ENCODE measurements at regions not wholly inside any gene's neighbourhood (a gene's known extent, or its start where the extent isn't known, plus 50 kb on each side); places are given as distances from the start of the nearest gene placed in this dataset.

DNA sequence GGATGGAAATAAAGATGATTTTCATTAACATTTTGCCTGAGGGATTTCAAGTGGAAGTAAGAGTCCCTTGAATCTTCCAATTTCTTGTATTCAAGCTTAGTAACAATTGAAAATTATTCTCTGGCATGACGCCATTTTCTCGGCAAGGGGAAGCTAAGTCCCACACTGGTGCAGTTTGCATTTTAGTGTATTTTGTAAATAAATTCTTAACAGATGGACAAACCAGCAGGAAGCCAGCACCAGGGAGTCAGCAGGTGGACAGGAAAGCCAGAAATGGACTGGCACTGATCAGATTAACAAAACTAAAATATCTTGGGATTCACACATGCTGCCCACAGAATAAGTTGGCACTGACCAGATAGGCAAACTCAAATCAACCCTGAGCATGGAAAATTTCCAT, 311.3 kb downstream of the LRRIQ3 start:
- TF ChIP-seq SNAI2 (CRISPR knock-in tag; IDR thresholded peaks at IDR 0.05), result no peak
- no peak for TF ChIP-seq ZFP30 (CRISPR knock-in tag; IDR thresholded peaks at IDR 0.05)
- TF ChIP-seq, protein P1, sequence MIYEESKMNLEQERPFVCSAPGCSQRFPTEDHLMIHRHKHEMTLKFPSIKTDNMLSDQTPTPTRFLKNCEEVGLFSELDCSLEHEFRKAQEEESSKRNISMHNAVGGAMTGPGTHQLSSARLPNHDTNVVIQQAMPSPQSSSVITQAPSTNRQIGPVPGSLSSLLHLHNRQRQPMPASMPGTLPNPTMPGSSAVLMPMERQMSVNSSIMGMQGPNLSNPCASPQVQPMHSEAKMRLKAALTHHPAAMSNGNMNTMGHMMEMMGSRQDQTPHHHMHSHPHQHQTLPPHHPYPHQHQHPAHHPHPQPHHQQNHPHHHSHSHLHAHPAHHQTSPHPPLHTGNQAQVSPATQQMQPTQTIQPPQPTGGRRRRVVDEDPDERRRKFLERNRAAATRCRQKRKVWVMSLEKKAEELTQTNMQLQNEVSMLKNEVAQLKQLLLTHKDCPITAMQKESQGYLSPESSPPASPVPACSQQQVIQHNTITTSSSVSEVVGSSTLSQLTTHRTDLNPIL (CRISPR knock-in tag; IDR thresholded peaks at IDR 0.05; ENCODE audit: low read depth), result no peak
- ATAC-seq, result no peak

- TF ChIP-seq ESRRG (CRISPR knock-in tag; IDR thresholded peaks at IDR 0.05), result no peak
- TF ChIP-seq ZNF8 (CRISPR knock-in tag; IDR thresholded peaks at IDR 0.05), result no peak
- no peak for TF ChIP-seq ZNF70 (CRISPR knock-in tag; IDR thresholded peaks at IDR 0.05)
- no peak for TF ChIP-seq TOX (CRISPR knock-in tag; IDR thresholded peaks at IDR 0.05; ENCODE audit: borderline replicate concordance)
- no peak for TF ChIP-seq ISL1 (CRISPR knock-in tag; IDR thresholded peaks at IDR 0.05)
- TF ChIP-seq BACH2 (CRISPR knock-in tag; IDR thresholded peaks at IDR 0.05; ENCODE audit: borderline replicate concordance), result no peak
- TF ChIP-seq TCF4 (CRISPR knock-in tag; IDR thresholded peaks at IDR 0.05; ENCODE audit: borderline replicate concordance), result no peak
- TF ChIP-seq, protein P2, sequence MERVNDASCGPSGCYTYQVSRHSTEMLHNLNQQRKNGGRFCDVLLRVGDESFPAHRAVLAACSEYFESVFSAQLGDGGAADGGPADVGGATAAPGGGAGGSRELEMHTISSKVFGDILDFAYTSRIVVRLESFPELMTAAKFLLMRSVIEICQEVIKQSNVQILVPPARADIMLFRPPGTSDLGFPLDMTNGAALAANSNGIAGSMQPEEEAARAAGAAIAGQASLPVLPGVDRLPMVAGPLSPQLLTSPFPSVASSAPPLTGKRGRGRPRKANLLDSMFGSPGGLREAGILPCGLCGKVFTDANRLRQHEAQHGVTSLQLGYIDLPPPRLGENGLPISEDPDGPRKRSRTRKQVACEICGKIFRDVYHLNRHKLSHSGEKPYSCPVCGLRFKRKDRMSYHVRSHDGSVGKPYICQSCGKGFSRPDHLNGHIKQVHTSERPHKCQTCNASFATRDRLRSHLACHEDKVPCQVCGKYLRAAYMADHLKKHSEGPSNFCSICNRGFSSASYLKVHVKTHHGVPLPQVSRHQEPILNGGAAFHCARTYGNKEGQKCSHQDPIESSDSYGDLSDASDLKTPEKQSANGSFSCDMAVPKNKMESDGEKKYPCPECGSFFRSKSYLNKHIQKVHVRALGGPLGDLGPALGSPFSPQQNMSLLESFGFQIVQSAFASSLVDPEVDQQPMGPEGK (CRISPR knock-in tag; IDR thresholded peaks at IDR 0.05; ENCODE audit: borderline replicate concordance), result no peak
- no peak for TF ChIP-seq PPARA (CRISPR knock-in tag; IDR thresholded peaks at IDR 0.05; ENCODE audit: borderline replicate concordance)
- TF ChIP-seq SNAI2 (CRISPR knock-in tag; IDR thresholded peaks at IDR 0.05), result no peak
- no peak for TF ChIP-seq OSR1 (CRISPR knock-in tag; IDR thresholded peaks at IDR 0.05)
- TF ChIP-seq CSDC2 (CRISPR knock-in tag; IDR thresholded peaks at IDR 0.05), result no peak
- ATAC-seq, result no peak
Observed at GRCh38 chr1:73874806-73875205, 323.2 kb downstream of the LRRIQ3 start.

GRCh38 chr1:73868810-73869336, 329.1 kb downstream of the LRRIQ3 start:
- no peak for TF ChIP-seq SNAI2 (CRISPR knock-in tag; IDR thresholded peaks at IDR 0.05)
- no peak for TF ChIP-seq ESRRG (CRISPR knock-in tag; IDR thresholded peaks at IDR 0.05)
- no peak for TF ChIP-seq RARB (CRISPR knock-in tag; IDR thresholded peaks at IDR 0.05)
- no peak for TF ChIP-seq ZNF565 (CRISPR knock-in tag; conservative IDR thresholded peaks at IDR 0.05; ENCODE audit: low read depth)
- TF ChIP-seq PPARA (CRISPR knock-in tag; IDR thresholded peaks at IDR 0.05; ENCODE audit: borderline replicate concordance), result no peak
- no peak for TF ChIP-seq OSR1 (CRISPR knock-in tag; IDR thresholded peaks at IDR 0.05)
- no peak for TF ChIP-seq ZFP30 (CRISPR knock-in tag; IDR thresholded peaks at IDR 0.05)
- ATAC-seq, result no peak

- TF ChIP-seq TOX (CRISPR knock-in tag; IDR thresholded peaks at IDR 0.05; ENCODE audit: borderline replicate concordance), result no peak
- TF ChIP-seq, protein P3, sequence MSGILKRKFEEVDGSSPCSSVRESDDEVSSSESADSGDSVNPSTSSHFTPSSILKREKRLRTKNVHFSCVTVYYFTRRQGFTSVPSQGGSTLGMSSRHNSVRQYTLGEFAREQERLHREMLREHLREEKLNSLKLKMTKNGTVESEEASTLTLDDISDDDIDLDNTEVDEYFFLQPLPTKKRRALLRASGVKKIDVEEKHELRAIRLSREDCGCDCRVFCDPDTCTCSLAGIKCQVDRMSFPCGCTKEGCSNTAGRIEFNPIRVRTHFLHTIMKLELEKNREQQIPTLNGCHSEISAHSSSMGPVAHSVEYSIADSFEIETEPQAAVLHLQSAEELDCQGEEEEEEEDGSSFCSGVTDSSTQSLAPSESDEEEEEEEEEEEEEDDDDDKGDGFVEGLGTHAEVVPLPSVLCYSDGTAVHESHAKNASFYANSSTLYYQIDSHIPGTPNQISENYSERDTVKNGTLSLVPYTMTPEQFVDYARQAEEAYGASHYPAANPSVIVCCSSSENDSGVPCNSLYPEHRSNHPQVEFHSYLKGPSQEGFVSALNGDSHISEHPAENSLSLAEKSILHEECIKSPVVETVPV (CRISPR knock-in tag; IDR thresholded peaks at IDR 0.05), result no peak
- no peak for TF ChIP-seq ZNF8 (CRISPR knock-in tag; IDR thresholded peaks at IDR 0.05)
- no peak for TF ChIP-seq PPARA (CRISPR knock-in tag; IDR thresholded peaks at IDR 0.05; ENCODE audit: borderline replicate concordance)
- TF ChIP-seq ZFP3 (CRISPR knock-in tag; IDR thresholded peaks at IDR 0.05), result no peak
- no peak for TF ChIP-seq BACH2 (CRISPR knock-in tag; IDR thresholded peaks at IDR 0.05; ENCODE audit: borderline replicate concordance)
- no peak for TF ChIP-seq ZFP30 (CRISPR knock-in tag; IDR thresholded peaks at IDR 0.05)
- TF ChIP-seq GLIS3 (CRISPR knock-in tag; IDR thresholded peaks at IDR 0.05), result no peak
- no peak for TF ChIP-seq ISL1 (CRISPR knock-in tag; IDR thresholded peaks at IDR 0.05)
- no peak for TF ChIP-seq ESRRG (CRISPR knock-in tag; IDR thresholded peaks at IDR 0.05)
- no peak for ATAC-seq
Observed at GRCh38 chr1:73862355-73862754, 335.6 kb downstream of the LRRIQ3 start.

DNA sequence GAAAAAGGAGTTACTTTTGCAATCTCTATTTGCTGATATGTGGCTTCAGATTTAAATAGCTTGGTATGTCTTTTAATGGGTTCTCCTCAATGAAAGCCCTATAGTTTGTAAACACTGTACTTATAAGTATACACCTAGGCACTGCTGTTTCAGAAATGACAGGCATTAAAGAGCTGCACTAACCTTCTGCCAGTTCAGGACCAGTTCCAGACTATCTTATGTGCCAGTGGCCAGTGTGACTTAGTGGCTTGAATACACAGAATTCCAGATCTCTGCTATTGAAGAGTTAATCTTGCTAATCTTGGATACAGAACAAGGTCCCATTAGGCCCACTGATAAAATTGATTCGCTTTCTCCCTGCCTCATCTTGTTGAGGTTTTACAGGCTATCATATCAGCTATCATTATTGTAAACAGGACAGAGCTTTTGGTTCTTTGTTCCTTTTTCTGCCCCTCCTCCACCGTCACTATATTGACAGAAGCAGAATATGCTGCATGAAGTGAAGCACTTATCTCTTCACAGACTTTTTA, 337.5 kb downstream of the LRRIQ3 start:
- no peak for ATAC-seq
- TF ChIP-seq, protein P4, sequence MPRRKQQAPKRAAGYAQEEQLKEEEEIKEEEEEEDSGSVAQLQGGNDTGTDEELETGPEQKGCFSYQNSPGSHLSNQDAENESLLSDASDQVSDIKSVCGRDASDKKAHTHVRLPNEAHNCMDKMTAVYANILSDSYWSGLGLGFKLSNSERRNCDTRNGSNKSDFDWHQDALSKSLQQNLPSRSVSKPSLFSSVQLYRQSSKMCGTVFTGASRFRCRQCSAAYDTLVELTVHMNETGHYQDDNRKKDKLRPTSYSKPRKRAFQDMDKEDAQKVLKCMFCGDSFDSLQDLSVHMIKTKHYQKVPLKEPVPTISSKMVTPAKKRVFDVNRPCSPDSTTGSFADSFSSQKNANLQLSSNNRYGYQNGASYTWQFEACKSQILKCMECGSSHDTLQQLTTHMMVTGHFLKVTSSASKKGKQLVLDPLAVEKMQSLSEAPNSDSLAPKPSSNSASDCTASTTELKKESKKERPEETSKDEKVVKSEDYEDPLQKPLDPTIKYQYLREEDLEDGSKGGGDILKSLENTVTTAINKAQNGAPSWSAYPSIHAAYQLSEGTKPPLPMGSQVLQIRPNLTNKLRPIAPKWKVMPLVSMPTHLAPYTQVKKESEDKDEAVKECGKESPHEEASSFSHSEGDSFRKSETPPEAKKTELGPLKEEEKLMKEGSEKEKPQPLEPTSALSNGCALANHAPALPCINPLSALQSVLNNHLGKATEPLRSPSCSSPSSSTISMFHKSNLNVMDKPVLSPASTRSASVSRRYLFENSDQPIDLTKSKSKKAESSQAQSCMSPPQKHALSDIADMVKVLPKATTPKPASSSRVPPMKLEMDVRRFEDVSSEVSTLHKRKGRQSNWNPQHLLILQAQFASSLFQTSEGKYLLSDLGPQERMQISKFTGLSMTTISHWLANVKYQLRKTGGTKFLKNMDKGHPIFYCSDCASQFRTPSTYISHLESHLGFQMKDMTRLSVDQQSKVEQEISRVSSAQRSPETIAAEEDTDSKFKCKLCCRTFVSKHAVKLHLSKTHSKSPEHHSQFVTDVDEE (CRISPR knock-in tag; IDR thresholded peaks at IDR 0.05), result no peak
- TF ChIP-seq, protein P2 (CRISPR knock-in tag; IDR thresholded peaks at IDR 0.05; ENCODE audit: borderline replicate concordance), result no peak
- TF ChIP-seq ZNF70 (CRISPR knock-in tag; IDR thresholded peaks at IDR 0.05) (no peak), ZNF565 (CRISPR knock-in tag; conservative IDR thresholded peaks at IDR 0.05; ENCODE audit: low read depth) (no peak), RARB (CRISPR knock-in tag; IDR thresholded peaks at IDR 0.05) (no peak), ZFP3 (CRISPR knock-in tag; IDR thresholded peaks at IDR 0.05) (no peak), TOX (CRISPR knock-in tag; IDR thresholded peaks at IDR 0.05; ENCODE audit: borderline replicate concordance) (no peak)
- TF ChIP-seq, protein P5, sequence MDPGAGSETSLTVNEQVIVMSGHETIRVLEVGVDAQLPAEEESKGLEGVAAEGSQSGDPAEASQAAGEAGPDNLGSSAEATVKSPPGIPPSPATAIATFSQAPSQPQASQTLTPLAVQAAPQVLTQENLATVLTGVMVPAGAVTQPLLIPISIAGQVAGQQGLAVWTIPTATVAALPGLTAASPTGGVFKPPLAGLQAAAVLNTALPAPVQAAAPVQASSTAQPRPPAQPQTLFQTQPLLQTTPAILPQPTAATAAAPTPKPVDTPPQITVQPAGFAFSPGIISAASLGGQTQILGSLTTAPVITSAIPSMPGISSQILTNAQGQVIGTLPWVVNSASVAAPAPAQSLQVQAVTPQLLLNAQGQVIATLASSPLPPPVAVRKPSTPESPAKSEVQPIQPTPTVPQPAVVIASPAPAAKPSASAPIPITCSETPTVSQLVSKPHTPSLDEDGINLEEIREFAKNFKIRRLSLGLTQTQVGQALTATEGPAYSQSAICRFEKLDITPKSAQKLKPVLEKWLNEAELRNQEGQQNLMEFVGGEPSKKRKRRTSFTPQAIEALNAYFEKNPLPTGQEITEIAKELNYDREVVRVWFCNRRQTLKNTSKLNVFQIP (CRISPR knock-in tag; IDR thresholded peaks at IDR 0.05; ENCODE audit: borderline replicate concordance, low read depth), result no peak
